Neural crest cell (in vitro differentiated cells): ENCODE measurements at regions not wholly inside any gene's neighbourhood (a gene's known extent, or its start where the extent isn't known, plus 50 kb on each side); places are given as distances from the start of the nearest gene placed in this dataset.

Source experiments
- DNase-seq: peaks from one replicate; pipeline ENCODE4 v3.0.0; 2021; ENCODE audit warnings: low read depth, mixed read lengths, low spot score
- H3K27ac Mint-ChIP-seq: one replicate; pipeline ENCODE4 v1.8.0; 2021; ENCODE audit warnings: mild to moderate bottlenecking, mixed read lengths; ENCODE audit not compliant: unreplicated experiment
- H3K27me3 Mint-ChIP-seq: 2 replicates; pipeline ENCODE4 v1.8.0; 2021; ENCODE audit warnings: low read depth, mild to moderate bottlenecking, mixed read lengths
- H3K36me3 Mint-ChIP-seq: 2 replicates; pipeline ENCODE4 v1.8.0; 2021; ENCODE audit warnings: low read depth, mild to moderate bottlenecking, mixed read lengths
- H3K4me1 Mint-ChIP-seq: 2 replicates; pipeline ENCODE4 v1.8.0; 2021; ENCODE audit warnings: mixed read lengths
- H3K4me3 Mint-ChIP-seq: one replicate; pipeline ENCODE4 v1.8.0; 2021; ENCODE audit warnings: mild to moderate bottlenecking, mixed read lengths
- H3K9me3 Mint-ChIP-seq: 2 replicates; pipeline ENCODE4 v1.8.0; 2021; ENCODE audit warnings: mixed read lengths
- TF ChIP-seq, protein P1 (sequence below): fragments of 200-600 bp; sonication (generic); conservative IDR thresholded peaks from 2 replicates; pipeline ENCODE4 v1.5.0; 2021; ENCODE audit warnings: antibody characterized with exemption, mild to moderate bottlenecking

DNA sequence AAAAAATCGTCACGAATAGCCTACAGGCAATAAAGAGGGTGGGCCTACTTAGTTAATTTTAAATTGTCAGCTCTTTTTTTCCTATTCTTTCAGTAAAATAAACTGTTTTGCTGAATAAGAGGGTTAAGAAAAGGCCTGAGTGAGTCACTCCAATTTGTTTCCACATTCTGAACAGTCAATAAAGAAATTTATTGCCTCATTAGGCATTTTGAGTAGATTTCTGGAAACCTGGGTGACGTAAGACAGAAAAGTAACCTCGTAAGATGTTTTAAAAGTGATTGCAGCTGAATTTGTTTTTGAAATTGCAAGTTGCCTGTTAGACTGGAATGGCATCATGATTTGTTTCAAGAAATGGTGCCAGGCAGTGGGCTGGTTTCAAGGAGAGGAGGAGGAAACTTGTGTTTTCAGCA is 439.3 kb downstream of the USP25 start:
- Mint-ChIP-seq H3K27me3 (no peaks in the 10 kb centered on the region), H3K9me3 (peaks cover 10% of the 10 kb centered on the region), H3K27ac (no peak overlapping the region), H3K4me1 (peaks cover 13% of the 10 kb centered on the region), H3K4me3 (no peak overlapping the region), H3K36me3 (peaks cover 4% of the 10 kb centered on the region)
- TF ChIP-seq, protein P1, sequence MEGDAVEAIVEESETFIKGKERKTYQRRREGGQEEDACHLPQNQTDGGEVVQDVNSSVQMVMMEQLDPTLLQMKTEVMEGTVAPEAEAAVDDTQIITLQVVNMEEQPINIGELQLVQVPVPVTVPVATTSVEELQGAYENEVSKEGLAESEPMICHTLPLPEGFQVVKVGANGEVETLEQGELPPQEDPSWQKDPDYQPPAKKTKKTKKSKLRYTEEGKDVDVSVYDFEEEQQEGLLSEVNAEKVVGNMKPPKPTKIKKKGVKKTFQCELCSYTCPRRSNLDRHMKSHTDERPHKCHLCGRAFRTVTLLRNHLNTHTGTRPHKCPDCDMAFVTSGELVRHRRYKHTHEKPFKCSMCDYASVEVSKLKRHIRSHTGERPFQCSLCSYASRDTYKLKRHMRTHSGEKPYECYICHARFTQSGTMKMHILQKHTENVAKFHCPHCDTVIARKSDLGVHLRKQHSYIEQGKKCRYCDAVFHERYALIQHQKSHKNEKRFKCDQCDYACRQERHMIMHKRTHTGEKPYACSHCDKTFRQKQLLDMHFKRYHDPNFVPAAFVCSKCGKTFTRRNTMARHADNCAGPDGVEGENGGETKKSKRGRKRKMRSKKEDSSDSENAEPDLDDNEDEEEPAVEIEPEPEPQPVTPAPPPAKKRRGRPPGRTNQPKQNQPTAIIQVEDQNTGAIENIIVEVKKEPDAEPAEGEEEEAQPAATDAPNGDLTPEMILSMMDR = no peak
- no peak for DNase-seq

DNA sequence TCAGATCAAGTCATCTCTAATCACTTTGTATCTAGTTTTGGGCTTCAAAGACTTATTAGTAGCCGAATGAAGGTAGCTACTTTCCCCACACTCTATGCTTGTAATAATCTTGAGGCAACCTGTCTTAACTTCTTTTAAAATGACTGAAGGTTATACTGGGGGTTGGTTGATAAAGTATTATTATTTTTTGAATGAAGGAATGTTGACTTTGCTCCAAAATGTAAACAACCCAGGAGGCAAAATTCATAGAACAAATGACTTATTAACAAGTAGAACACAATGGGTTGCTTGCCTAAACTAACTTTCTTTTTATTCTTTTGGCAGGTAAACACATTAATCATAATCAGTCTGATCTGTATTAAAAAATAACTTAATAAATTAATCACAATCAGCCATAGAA is 440.0 kb downstream of the USP25 start:
- Mint-ChIP-seq H3K4me3 (no peak overlapping the region), H3K4me1 (peaks cover 13% of the 10 kb centered on the region), H3K9me3 (peaks cover 10% of the 10 kb centered on the region), H3K27me3 (no peaks in the 10 kb centered on the region), H3K27ac (no peak overlapping the region), H3K36me3 (peaks cover 4% of the 10 kb centered on the region)
- no peak for DNase-seq
- TF ChIP-seq, protein P1 = no peak

DNA sequence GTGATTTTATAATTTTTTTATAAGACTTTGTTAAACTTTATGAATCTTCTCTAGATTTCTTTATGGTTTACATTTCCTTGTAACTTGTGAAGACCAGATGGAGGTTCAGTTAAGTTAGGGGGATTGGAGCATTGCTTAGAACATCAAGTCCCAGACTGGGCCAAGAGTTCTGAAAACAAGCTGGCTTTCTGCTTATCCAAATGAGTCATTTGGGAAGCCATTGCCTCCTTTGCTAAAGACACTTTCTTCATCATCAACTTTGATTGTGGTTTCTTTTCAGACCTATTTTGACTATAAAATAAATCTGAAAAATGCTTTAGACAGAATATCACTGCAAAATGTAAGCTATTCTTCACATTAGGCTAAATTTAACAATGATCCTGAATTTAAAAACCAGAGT is 446.8 kb downstream of the USP25 start:
- no peak overlapping the region for H3K27ac Mint-ChIP-seq
- H3K36me3 Mint-ChIP-seq = peaks cover 4% of the 10 kb centered on the region
- no peak overlapping the region for H3K4me3 Mint-ChIP-seq
- DNase-seq = no peak
- TF ChIP-seq, protein P1 = no peak
- H3K9me3 Mint-ChIP-seq = peaks cover 8% of the 10 kb centered on the region
- H3K4me1 Mint-ChIP-seq = peaks cover 20% of the 10 kb centered on the region
- H3K27me3 Mint-ChIP-seq = no peaks in the 10 kb centered on the region

DNA sequence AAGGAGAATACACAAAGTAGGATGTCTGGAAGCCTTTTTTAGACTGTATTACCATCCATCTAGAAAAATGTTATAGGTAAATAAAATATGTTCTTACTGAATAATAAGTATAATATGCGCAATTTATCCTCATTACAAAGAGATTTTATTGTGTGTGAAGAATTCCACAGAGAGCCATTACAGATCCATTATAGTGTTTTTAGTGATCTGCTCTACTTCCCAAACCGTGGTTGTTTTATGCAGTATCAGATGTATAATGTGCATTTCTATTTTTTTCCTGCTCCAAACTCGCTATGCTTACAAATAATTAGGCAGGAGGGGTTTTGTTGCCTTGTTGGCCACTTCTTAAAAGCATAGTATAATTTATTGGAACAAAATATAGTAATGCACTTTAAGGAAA is 447.8 kb downstream of the USP25 start:
- Mint-ChIP-seq H3K4me3 (no peak overlapping the region), H3K36me3 (no peaks in the 10 kb centered on the region), H3K27ac (no peak overlapping the region), H3K9me3 (peaks cover 2% of the 10 kb centered on the region), H3K4me1 (peaks cover 20% of the 10 kb centered on the region), H3K27me3 (no peaks in the 10 kb centered on the region)
- no peak for DNase-seq
- TF ChIP-seq, protein P1 = no peak

DNA sequence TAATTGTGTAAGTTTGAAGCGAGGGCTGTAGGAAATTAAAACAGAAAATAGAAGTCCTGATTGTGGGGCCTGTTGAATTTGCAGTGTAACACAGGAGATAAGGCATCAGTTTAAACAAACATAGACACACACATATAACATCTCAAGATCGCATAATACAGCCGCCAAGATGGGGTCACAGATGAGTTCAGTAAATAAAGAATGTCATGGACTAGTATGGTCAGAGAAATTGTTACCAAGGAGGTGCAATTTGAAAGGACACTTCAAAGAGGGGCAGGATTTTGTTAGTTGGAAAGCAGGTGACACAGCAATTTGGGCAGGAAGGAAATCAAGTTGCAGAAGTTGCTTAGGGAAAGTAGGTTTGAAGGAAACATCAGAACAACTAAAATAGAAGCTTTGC is 450.0 kb downstream of the USP25 start:
- Mint-ChIP-seq H3K9me3 (no peaks in the 10 kb centered on the region), H3K36me3 (no peaks in the 10 kb centered on the region), H3K27me3 (no peaks in the 10 kb centered on the region), H3K4me1 (peaks cover 38% of the 10 kb centered on the region), H3K27ac (no peak overlapping the region), H3K4me3 (no peak overlapping the region)
- TF ChIP-seq, protein P1 = no peak
- DNase-seq = no peak

DNA sequence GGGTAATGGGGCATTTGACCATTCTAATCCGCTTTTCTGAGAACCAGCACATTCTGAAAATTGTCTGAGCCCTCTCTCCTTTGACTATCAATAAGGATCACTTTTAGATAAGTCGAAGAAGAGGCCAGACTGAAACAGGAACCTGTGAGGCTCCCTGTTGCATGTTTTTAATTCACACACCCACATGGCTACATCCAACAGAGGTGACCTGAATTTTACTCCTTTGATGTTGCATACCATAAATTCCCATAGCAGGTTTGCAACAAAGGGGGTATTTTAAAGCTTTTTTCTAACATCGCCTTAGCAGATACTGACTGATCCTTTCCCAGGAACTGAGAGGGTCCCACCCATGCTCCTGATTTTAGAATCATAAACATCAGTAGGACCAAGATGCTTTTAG is 450.8 kb downstream of the USP25 start:
- TF ChIP-seq, protein P1 = no peak
- H3K9me3 Mint-ChIP-seq = no peaks in the 10 kb centered on the region
- DNase-seq = no peak
- no peak overlapping the region for H3K27ac Mint-ChIP-seq
- H3K4me3 Mint-ChIP-seq = no peak overlapping the region
- no peaks in the 10 kb centered on the region for H3K27me3 Mint-ChIP-seq
- H3K4me1 Mint-ChIP-seq = peaks cover 46% of the 10 kb centered on the region
- H3K36me3 Mint-ChIP-seq = no peaks in the 10 kb centered on the region
